ENCODE measurements at regions not wholly inside any gene's neighbourhood (a gene's known extent, or its start where the extent isn't known, plus 50 kb on each side); places are given as distances from the start of the nearest gene placed in this dataset.

GRCh38 chr1:30028939-30029338 is 694.4 kb downstream of the MATN1 start:
- TF ChIP-seq CTCF (IDR thresholded peaks at IDR 0.05; ENCODE audit: low read depth, low read length, missing control alignments), result no peak
- no peak overlapping the region for H3K27ac ChIP-seq
- H3K4me3 ChIP-seq (ENCODE audit: low read depth, low read length), result no peak overlapping the region
- in situ Hi-C loops (cut with HindIII; ENCODE audit: low pct_ligation_motif_present, low sequenced_read_pairs), result no loop called here
- no peaks in the 10 kb centered on the region for H3K36me3 ChIP-seq (replicated peaks)
- no peak for DNase-seq
- H3K27me3 ChIP-seq (replicated peaks), result no peaks in the 10 kb centered on the region

GRCh38 chr1:30028283-30028682 is 695.1 kb downstream of the MATN1 start:
- Histone ChIP-seq H3K27ac (no peak overlapping the region), H3K36me3 (replicated peaks) (no peaks in the 10 kb centered on the region), H3K4me3 (ENCODE audit: low read depth, low read length) (no peak overlapping the region), H3K27me3 (replicated peaks) (no peaks in the 10 kb centered on the region)
- in situ Hi-C loops (cut with HindIII; ENCODE audit: low pct_ligation_motif_present, low sequenced_read_pairs), result no loop called here
- TF ChIP-seq CTCF (IDR thresholded peaks at IDR 0.05; ENCODE audit: low read depth, low read length, missing control alignments), result no peak
- no peak for DNase-seq

- in situ Hi-C loops (cut with HindIII; ENCODE audit: low pct_ligation_motif_present, low sequenced_read_pairs), result no loop called here
- TF ChIP-seq CTCF (IDR thresholded peaks at IDR 0.05; ENCODE audit: low read depth, low read length, missing control alignments), result no peak
Measured at GRCh38 chr1:30027247-30027646, 696.1 kb downstream of the MATN1 start.

GRCh38 chr1:30024411-30025195 is 698.8 kb downstream of the MATN1 start:
- DNase-seq, result no peak
- TF ChIP-seq CTCF (IDR thresholded peaks at IDR 0.05; ENCODE audit: low read depth, low read length, missing control alignments), result no peak
- H3K27me3 ChIP-seq (replicated peaks), result no peaks in the 10 kb centered on the region
- in situ Hi-C loops (cut with HindIII; ENCODE audit: low pct_ligation_motif_present, low sequenced_read_pairs), result no loop called here
- no peaks in the 10 kb centered on the region for H3K36me3 ChIP-seq (replicated peaks)
- H3K4me3 ChIP-seq (ENCODE audit: low read depth, low read length), result no peak overlapping the region
- H3K27ac ChIP-seq, result no peak overlapping the region

More at GRCh38 chr1:30027247-30027646, 696.1 kb downstream of the MATN1 start:
- no peaks in the 10 kb centered on the region for H3K27me3 ChIP-seq (replicated peaks)
- no peaks in the 10 kb centered on the region for H3K36me3 ChIP-seq (replicated peaks)
- no peak for DNase-seq
- no peak overlapping the region for H3K4me3 ChIP-seq (ENCODE audit: low read depth, low read length)
- H3K27ac ChIP-seq, result no peak overlapping the region

- in situ Hi-C loops (cut with HindIII; ENCODE audit: low pct_ligation_motif_present, low sequenced_read_pairs), result no loop called here
- H3K27ac ChIP-seq, result no peak overlapping the region
Measured at GRCh38 chr1:30023339-30024022, 699.9 kb downstream of the MATN1 start.

More at GRCh38 chr1:30023339-30024022, 699.9 kb downstream of the MATN1 start:
- TF ChIP-seq CTCF (IDR thresholded peaks at IDR 0.05; ENCODE audit: low read depth, low read length, missing control alignments), result no peak
- DNase-seq, result no peak
- Histone ChIP-seq H3K36me3 (replicated peaks) (no peaks in the 10 kb centered on the region), H3K4me3 (ENCODE audit: low read depth, low read length) (no peak overlapping the region), H3K27me3 (replicated peaks) (no peaks in the 10 kb centered on the region)
